ENCODE measurements at regions not wholly inside any gene's neighbourhood (a gene's known extent, or its start where the extent isn't known, plus 50 kb on each side); places are given as distances from the start of the nearest gene placed in this dataset.

DNA sequence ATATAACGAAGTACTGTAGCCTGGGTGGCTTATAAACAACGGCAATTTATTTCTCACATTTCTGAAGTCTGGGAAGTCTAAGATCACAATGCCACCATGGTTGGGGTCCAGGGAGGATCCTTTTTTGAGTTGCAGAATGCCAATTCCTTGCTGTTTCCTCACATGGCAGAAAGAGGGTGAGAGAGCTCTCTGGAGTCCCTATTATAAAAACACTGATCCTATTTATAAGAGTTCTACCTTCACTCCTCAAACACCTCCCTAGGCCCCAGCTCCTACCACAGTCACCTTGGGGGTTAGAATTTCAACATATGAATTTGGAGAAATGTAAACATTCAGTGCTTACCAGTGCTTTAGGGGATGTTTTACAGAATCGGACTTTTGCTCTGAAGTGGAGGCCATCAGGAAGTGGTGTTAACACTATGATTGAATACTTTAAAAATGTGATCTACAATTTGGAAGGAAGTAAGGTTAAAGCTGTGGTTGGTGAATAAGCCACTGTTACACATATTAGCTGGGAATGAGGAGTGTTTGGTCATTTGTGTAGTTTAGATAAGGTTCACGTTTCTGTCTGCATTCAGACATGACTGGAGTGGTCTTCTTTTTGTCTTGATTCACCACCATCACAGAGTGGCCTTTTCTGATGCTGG, 79.9 kb upstream of the SPTLC3 start:
- Histone ChIP-seq H3K36me3 (ENCODE audit: control insufficient read depth, insufficient read depth, low read length) (no peaks in the 10 kb centered on the region), H3K27me3 (ENCODE audit: control insufficient read depth, insufficient read depth, low read length) (no peaks in the 10 kb centered on the region), H3K4me3 (ENCODE audit: low read depth, low read length) (no peak overlapping the region)
- peak; percentile 74 for DNase-seq (ENCODE audit: low read depth)
- TF ChIP-seq, protein P1, sequence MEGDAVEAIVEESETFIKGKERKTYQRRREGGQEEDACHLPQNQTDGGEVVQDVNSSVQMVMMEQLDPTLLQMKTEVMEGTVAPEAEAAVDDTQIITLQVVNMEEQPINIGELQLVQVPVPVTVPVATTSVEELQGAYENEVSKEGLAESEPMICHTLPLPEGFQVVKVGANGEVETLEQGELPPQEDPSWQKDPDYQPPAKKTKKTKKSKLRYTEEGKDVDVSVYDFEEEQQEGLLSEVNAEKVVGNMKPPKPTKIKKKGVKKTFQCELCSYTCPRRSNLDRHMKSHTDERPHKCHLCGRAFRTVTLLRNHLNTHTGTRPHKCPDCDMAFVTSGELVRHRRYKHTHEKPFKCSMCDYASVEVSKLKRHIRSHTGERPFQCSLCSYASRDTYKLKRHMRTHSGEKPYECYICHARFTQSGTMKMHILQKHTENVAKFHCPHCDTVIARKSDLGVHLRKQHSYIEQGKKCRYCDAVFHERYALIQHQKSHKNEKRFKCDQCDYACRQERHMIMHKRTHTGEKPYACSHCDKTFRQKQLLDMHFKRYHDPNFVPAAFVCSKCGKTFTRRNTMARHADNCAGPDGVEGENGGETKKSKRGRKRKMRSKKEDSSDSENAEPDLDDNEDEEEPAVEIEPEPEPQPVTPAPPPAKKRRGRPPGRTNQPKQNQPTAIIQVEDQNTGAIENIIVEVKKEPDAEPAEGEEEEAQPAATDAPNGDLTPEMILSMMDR (IDR thresholded peaks at IDR 0.05; ENCODE audit: insufficient read depth, low read length, poor library complexity, severe bottlenecking): no peak

DNA sequence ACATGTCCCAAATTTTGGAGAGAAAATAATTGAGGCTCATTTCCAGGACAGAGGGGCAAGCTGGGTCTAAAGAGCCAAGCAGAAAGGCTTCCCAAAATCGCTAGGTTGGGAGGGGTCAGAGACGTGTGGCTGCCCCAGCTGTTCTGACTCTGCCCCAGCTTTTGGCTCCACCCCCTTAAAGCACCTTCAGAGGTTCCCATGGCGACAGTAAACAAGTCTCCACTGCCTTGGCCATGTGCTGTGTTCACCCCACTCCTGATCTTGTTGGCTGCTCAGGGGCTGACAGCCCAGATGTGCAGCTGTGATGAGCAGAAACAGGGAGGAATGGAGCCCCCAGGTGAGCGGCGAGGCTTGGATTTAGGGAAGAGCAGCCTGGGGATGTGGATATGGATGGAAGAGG, 72.8 kb upstream of the SPTLC3 start:
- H3K36me3 ChIP-seq (ENCODE audit: control insufficient read depth, insufficient read depth, low read length): no peaks in the 10 kb centered on the region
- no peak for DNase-seq (ENCODE audit: low read depth)
- no peak overlapping the region for H3K4me3 ChIP-seq (ENCODE audit: low read depth, low read length)
- no peaks in the 10 kb centered on the region for H3K27me3 ChIP-seq (ENCODE audit: control insufficient read depth, insufficient read depth, low read length)
- TF ChIP-seq, protein P1 (IDR thresholded peaks at IDR 0.05; ENCODE audit: insufficient read depth, low read length, poor library complexity, severe bottlenecking): no peak

DNA sequence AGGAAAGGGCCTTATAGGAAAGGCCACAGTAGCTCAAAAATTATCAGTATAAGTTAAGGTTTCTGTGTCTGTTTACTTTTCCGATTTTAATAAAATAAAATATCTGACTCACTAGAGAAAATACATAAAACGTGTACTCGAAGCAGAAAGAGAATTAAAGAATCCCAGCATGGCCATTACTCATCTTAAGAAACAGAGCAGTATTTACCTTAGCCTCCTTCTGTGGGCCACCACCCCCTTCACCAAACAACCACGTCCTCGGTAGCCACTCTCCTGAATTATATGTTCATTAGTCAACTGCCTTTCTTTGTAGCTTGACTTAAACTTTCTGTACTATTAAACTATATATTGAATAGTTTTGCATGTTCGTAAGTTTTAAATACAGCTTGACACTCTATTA, 72.2 kb upstream of the SPTLC3 start:
- H3K36me3 ChIP-seq (ENCODE audit: control insufficient read depth, insufficient read depth, low read length): no peaks in the 10 kb centered on the region
- no peaks in the 10 kb centered on the region for H3K27me3 ChIP-seq (ENCODE audit: control insufficient read depth, insufficient read depth, low read length)

DNA sequence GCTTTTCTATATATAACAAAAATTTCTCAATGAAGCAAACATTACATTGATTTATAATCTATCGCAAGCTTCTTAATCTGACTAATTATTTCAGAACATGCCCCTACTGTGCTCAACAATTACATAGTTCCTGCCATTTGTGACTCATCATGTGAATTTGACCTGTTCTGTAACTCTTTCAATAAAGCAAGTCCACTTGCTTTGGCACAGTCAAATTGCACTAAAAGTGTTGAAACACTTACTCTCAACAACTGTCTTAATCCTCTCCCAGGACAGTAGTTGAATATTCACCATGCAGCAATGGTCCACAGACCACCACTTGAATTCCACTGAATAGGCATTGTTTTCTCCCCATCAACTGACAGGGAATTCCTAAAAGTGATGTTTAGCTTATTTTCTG, 67.7 kb upstream of the SPTLC3 start:
- H3K36me3 ChIP-seq (ENCODE audit: control insufficient read depth, insufficient read depth, low read length): no peaks in the 10 kb centered on the region
- H3K4me3 ChIP-seq (ENCODE audit: low read depth, low read length): no peak overlapping the region
- TF ChIP-seq, protein P1 (IDR thresholded peaks at IDR 0.05; ENCODE audit: insufficient read depth, low read length, poor library complexity, severe bottlenecking): no peak
- H3K27me3 ChIP-seq (ENCODE audit: control insufficient read depth, insufficient read depth, low read length): no peaks in the 10 kb centered on the region
- no peak for DNase-seq (ENCODE audit: low read depth)

More for the DNA sequence above, 72.2 kb upstream of the SPTLC3 start:
- H3K4me3 ChIP-seq (ENCODE audit: low read depth, low read length): no peak overlapping the region
- DNase-seq (ENCODE audit: low read depth): no peak
- TF ChIP-seq, protein P1 (IDR thresholded peaks at IDR 0.05; ENCODE audit: insufficient read depth, low read length, poor library complexity, severe bottlenecking): no peak

DNA sequence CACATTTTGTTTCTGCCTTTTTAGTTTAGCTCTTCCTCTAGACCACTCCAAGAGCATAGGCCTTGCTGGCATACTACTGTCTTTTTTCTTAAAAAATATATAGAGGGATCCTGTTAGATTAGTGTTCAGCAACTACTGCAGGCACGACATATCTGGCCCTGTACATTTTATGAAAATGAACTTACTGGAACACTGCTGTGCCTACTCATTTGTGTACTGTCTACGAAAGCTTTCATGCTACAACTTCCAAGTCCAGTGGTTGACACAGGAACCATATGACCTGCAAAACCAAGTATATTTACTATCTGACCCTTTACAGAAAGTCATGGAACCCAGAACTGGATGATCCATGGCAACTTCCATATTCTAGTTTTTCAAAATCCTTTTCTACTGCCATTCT, 66.6 kb upstream of the SPTLC3 start:
- Histone ChIP-seq H3K4me3 (ENCODE audit: low read depth, low read length) (no peak overlapping the region), H3K27me3 (ENCODE audit: control insufficient read depth, insufficient read depth, low read length) (no peaks in the 10 kb centered on the region), H3K36me3 (ENCODE audit: control insufficient read depth, insufficient read depth, low read length) (no peaks in the 10 kb centered on the region)
- TF ChIP-seq, protein P1 (IDR thresholded peaks at IDR 0.05; ENCODE audit: insufficient read depth, low read length, poor library complexity, severe bottlenecking): no peak
- no peak for DNase-seq (ENCODE audit: low read depth)

DNA sequence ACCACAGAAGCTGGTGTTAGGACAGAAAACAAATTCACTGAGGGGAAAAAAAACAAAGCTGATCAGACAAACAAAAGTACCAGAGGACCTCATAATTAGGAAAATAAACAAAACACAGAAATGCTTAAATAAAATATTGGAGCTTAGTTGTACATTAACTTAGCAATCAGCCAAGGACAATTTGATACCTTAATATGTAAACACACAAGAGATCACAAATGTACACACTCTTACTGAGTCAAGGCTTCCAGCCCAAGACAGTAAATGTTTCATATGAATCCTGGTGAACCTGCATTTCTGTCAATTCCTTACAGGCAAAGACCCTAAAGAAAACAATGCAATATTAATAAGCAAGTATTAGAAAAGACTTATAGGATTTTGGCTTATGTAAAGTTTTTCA, 62.0 kb upstream of the SPTLC3 start:
- Histone ChIP-seq H3K36me3 (ENCODE audit: control insufficient read depth, insufficient read depth, low read length) (no peaks in the 10 kb centered on the region), H3K4me3 (ENCODE audit: low read depth, low read length) (no peak overlapping the region), H3K27me3 (ENCODE audit: control insufficient read depth, insufficient read depth, low read length) (no peaks in the 10 kb centered on the region)
- no peak for DNase-seq (ENCODE audit: low read depth)
- TF ChIP-seq, protein P1 (IDR thresholded peaks at IDR 0.05; ENCODE audit: insufficient read depth, low read length, poor library complexity, severe bottlenecking): no peak
